ENCODE measurements at regions not wholly inside any gene's neighbourhood (a gene's known extent, or its start where the extent isn't known, plus 50 kb on each side); places are given as distances from the start of the nearest gene placed in this dataset.

GRCh38 chr16:86303787-86304678 lies 206.3 kb upstream of the FOXF1 start:
- Histone ChIP-seq H4K20me1 (ENCODE audit: insufficient read depth, low read length) (no peaks in the 10 kb centered on the region), H2AFZ (ENCODE audit: low read length) (no peak overlapping the region), H3K4me1 (ENCODE audit: insufficient read depth, low read length) (no peaks in the 10 kb centered on the region), H3K79me2 (ENCODE audit: insufficient read depth, low read length) (no peaks in the 10 kb centered on the region), H3K9me3 (ENCODE audit: low read depth, low read length) (no peaks in the 10 kb centered on the region), H3K4me3 (ENCODE audit: insufficient read depth, low read length) (no peak overlapping the region), H3K27ac (ENCODE audit: low read depth, low read length) (no peak overlapping the region), H3K27me3 (ENCODE audit: insufficient read depth, low read length) (peaks cover 60% of the 10 kb centered on the region), H3K36me3 (ENCODE audit: insufficient read depth, low read length) (no peaks in the 10 kb centered on the region), H3K4me2 (ENCODE audit: insufficient read depth, low read length) (no peak overlapping the region)
- DNase-seq (ENCODE audit: insufficient read length, low spot score, missing footprints) = no peak
- TF ChIP-seq CTCF (IDR thresholded peaks at IDR 0.05; ENCODE audit: extremely low read depth, low read depth, low read length) = no peak

- no peaks in the 10 kb centered on the region for H3K9me3 ChIP-seq (ENCODE audit: low read depth, low read length)
- H3K4me1 ChIP-seq (ENCODE audit: insufficient read depth, low read length) = no peaks in the 10 kb centered on the region
- H4K20me1 ChIP-seq (ENCODE audit: insufficient read depth, low read length) = no peaks in the 10 kb centered on the region
- no peaks in the 10 kb centered on the region for H3K79me2 ChIP-seq (ENCODE audit: insufficient read depth, low read length)
- H3K27ac ChIP-seq (ENCODE audit: low read depth, low read length) = no peak overlapping the region
- no peak overlapping the region for H2AFZ ChIP-seq (ENCODE audit: low read length)
- H3K4me2 ChIP-seq (ENCODE audit: insufficient read depth, low read length) = no peak overlapping the region
- peaks cover 52% of the 10 kb centered on the region for H3K27me3 ChIP-seq (ENCODE audit: insufficient read depth, low read length)
- H3K36me3 ChIP-seq (ENCODE audit: insufficient read depth, low read length) = no peaks in the 10 kb centered on the region
- no peak overlapping the region for H3K4me3 ChIP-seq (ENCODE audit: insufficient read depth, low read length)
- TF ChIP-seq CTCF (IDR thresholded peaks at IDR 0.05; ENCODE audit: extremely low read depth, low read depth, low read length) = no peak
- DNase-seq (ENCODE audit: insufficient read length, low spot score, missing footprints) = no peak
Observed at GRCh38 chr16:86304868-86305267, 205.5 kb upstream of the FOXF1 start.

GRCh38 chr16:86305440-86305839 lies 204.9 kb upstream of the FOXF1 start:
- H4K20me1 ChIP-seq (ENCODE audit: insufficient read depth, low read length) = no peaks in the 10 kb centered on the region
- no peaks in the 10 kb centered on the region for H3K9me3 ChIP-seq (ENCODE audit: low read depth, low read length)
- H3K27me3 ChIP-seq (ENCODE audit: insufficient read depth, low read length) = peaks cover 46% of the 10 kb centered on the region
- no peak for TF ChIP-seq CTCF (IDR thresholded peaks at IDR 0.05; ENCODE audit: extremely low read depth, low read depth, low read length)
- no peaks in the 10 kb centered on the region for H3K4me1 ChIP-seq (ENCODE audit: insufficient read depth, low read length)
- no peak overlapping the region for H2AFZ ChIP-seq (ENCODE audit: low read length)
- no peaks in the 10 kb centered on the region for H3K36me3 ChIP-seq (ENCODE audit: insufficient read depth, low read length)
- no peak overlapping the region for H3K27ac ChIP-seq (ENCODE audit: low read depth, low read length)
- H3K79me2 ChIP-seq (ENCODE audit: insufficient read depth, low read length) = no peaks in the 10 kb centered on the region
- H3K4me3 ChIP-seq (ENCODE audit: insufficient read depth, low read length) = no peak overlapping the region
- DNase-seq (ENCODE audit: insufficient read length, low spot score, missing footprints) = no peak
- H3K4me2 ChIP-seq (ENCODE audit: insufficient read depth, low read length) = no peak overlapping the region

GRCh38 chr16:86306011-86306644 lies 204.2 kb upstream of the FOXF1 start:
- Histone ChIP-seq H3K4me1 (ENCODE audit: insufficient read depth, low read length) (no peaks in the 10 kb centered on the region), H3K27ac (ENCODE audit: low read depth, low read length) (no peak overlapping the region), H3K36me3 (ENCODE audit: insufficient read depth, low read length) (no peaks in the 10 kb centered on the region), H3K4me3 (ENCODE audit: insufficient read depth, low read length) (no peak overlapping the region), H3K9me3 (ENCODE audit: low read depth, low read length) (no peaks in the 10 kb centered on the region), H2AFZ (ENCODE audit: low read length) (no peak overlapping the region), H4K20me1 (ENCODE audit: insufficient read depth, low read length) (no peaks in the 10 kb centered on the region), H3K27me3 (ENCODE audit: insufficient read depth, low read length) (peaks cover 41% of the 10 kb centered on the region), H3K79me2 (ENCODE audit: insufficient read depth, low read length) (no peaks in the 10 kb centered on the region), H3K4me2 (ENCODE audit: insufficient read depth, low read length) (no peak overlapping the region)
- TF ChIP-seq CTCF (IDR thresholded peaks at IDR 0.05; ENCODE audit: extremely low read depth, low read depth, low read length) = no peak
- no peak for DNase-seq (ENCODE audit: insufficient read length, low spot score, missing footprints)
